ENCODE measurements at regions not wholly inside any gene's neighbourhood (a gene's known extent, or its start where the extent isn't known, plus 50 kb on each side); places are given as distances from the start of the nearest gene placed in this dataset.

- DNase-seq: no peak
These were observed 203.3 kb upstream of the LRFN5 start for GRCh38 chr14:41403360-41403759.

GRCh38 chr14:41397926-41398325 lies 208.8 kb upstream of the LRFN5 start:
- DNase-seq: no peak

- no peak for DNase-seq
These were observed 213.2 kb upstream of the LRFN5 start for GRCh38 chr14:41393512-41393911.

GRCh38 chr14:41392226-41392625 lies 214.4 kb upstream of the LRFN5 start:
- no peak for DNase-seq

- DNase-seq: no peak
These were observed 217.3 kb upstream of the LRFN5 start for GRCh38 chr14:41389355-41389754.

- no peak for DNase-seq
These were observed 220.9 kb upstream of the LRFN5 start for GRCh38 chr14:41385797-41386196.

- no peak for DNase-seq
These were observed 226.7 kb upstream of the LRFN5 start for GRCh38 chr14:41380017-41380416.

- DNase-seq: no peak
These were observed 228.2 kb upstream of the LRFN5 start for GRCh38 chr14:41378526-41378925.

- DNase-seq: no peak
These were observed 228.7 kb upstream of the LRFN5 start for GRCh38 chr14:41377932-41378331.

- DNase-seq: no peak
These were observed 232.6 kb upstream of the LRFN5 start for GRCh38 chr14:41374092-41374491.

GRCh38 chr14:41362139-41362538 lies 244.5 kb upstream of the LRFN5 start:
- no peak for DNase-seq

GRCh38 chr14:41360126-41360525 lies 246.6 kb upstream of the LRFN5 start:
- DNase-seq: no peak

- no peak for DNase-seq
These were observed 250.8 kb upstream of the LRFN5 start for GRCh38 chr14:41355866-41356265.

- no peak for DNase-seq
These were observed 256.2 kb upstream of the LRFN5 start for GRCh38 chr14:41350476-41350875.

GRCh38 chr14:41349289-41349910 lies 257.3 kb upstream of the LRFN5 start:
- no peak for DNase-seq

GRCh38 chr14:41343857-41344256 lies 262.8 kb upstream of the LRFN5 start:
- no peak for DNase-seq

GRCh38 chr14:41313196-41313595 lies 293.5 kb upstream of the LRFN5 start:
- DNase-seq: no peak

- no peak for DNase-seq
These were observed 303.2 kb upstream of the LRFN5 start for GRCh38 chr14:41303506-41303905.

GRCh38 chr14:41302776-41303175 lies 303.9 kb upstream of the LRFN5 start:
- DNase-seq: no peak

- DNase-seq: no peak
These were observed 306.8 kb upstream of the LRFN5 start for GRCh38 chr14:41299924-41300323.

- DNase-seq: no peak
These were observed 308.4 kb upstream of the LRFN5 start for GRCh38 chr14:41298328-41298690.

GRCh38 chr14:41297576-41298327 lies 308.9 kb upstream of the LRFN5 start:
- no peak for DNase-seq

- DNase-seq: no peak
These were observed 310.9 kb upstream of the LRFN5 start for GRCh38 chr14:41295734-41296133.

GRCh38 chr14:41289025-41289424 lies 317.7 kb upstream of the LRFN5 start:
- DNase-seq: no peak

Data from inflammatory macrophage (primary cell).